ENCODE measurements at regions not wholly inside any gene's neighbourhood (a gene's known extent, or its start where the extent isn't known, plus 50 kb on each side); places are given as distances from the start of the nearest gene placed in this dataset.

GRCh38 chr2:43158259-43158880, 68.0 kb downstream of the ZFP36L2 start:
- intact Hi-C loops (cut with DNase I) = loop anchor here in 5 of 10 donors (2.0 to 10.0 kb wide), 3 partner anchors 56 to 60 kb away; no protein-coding TSS in a partner anchor
- H3K27me3 ChIP-seq = no peaks in the 10 kb centered on the region
- peak; percentile 21 to 70 (median 65) for ATAC-seq
- DNase-seq = peak; percentile 58 to 61
- no peaks in the 10 kb centered on the region for H3K36me3 ChIP-seq
- H3K4me1 ChIP-seq = peaks cover 10 to 52% (median 33%) of the 10 kb centered on the region in 9 donors
- 49 to 52% methylated on average over 11 of the region's 11 CpGs for WGBS, 2 donors
- peak overlapping the region; percentile 21 to 88 (median 80) for H3K27ac ChIP-seq
- no peaks in the 10 kb centered on the region for H3K9me3 ChIP-seq
- no peak overlapping the region for H3K4me3 ChIP-seq
- no peak for TF ChIP-seq CTCF (IDR thresholded peaks at IDR 0.05)

- ATAC-seq = no peak
- peaks cover 10 to 59% (median 38%) of the 10 kb centered on the region in 9 donors for H3K4me1 ChIP-seq
- 89 to 93% methylated on average over 14 of the region's 14 CpGs for WGBS, 2 donors
- no peaks in the 10 kb centered on the region for H3K27me3 ChIP-seq
- intact Hi-C loops (cut with DNase I) = loop anchor here in 5 of 10 donors (2.0 to 10.0 kb wide), 3 partner anchors 57 to 61 kb away; no protein-coding TSS in a partner anchor
- no peak for TF ChIP-seq CTCF (IDR thresholded peaks at IDR 0.05)
- no peak overlapping the region for H3K4me3 ChIP-seq
- no peaks in the 10 kb centered on the region for H3K36me3 ChIP-seq
- no peaks in the 10 kb centered on the region for H3K9me3 ChIP-seq
- H3K27ac ChIP-seq = peak overlapping the region in 9 of 10 donors; percentile 48 to 88 (median 81)
- DNase-seq = no peak
Measured at GRCh38 chr2:43157506-43158246, 68.7 kb downstream of the ZFP36L2 start.

GRCh38 chr2:43155851-43156411, 70.5 kb downstream of the ZFP36L2 start:
- DNase-seq = no peak
- Histone ChIP-seq H3K27ac (no peak overlapping the region), H3K9me3 (no peaks in the 10 kb centered on the region), H3K36me3 (no peaks in the 10 kb centered on the region), H3K27me3 (no peaks in the 10 kb centered on the region), H3K4me1 (peaks cover 10 to 58% (median 37%) of the 10 kb centered on the region in 9 donors), H3K4me3 (no peak overlapping the region)
- intact Hi-C loops (cut with DNase I) = loop anchor here in 4 of 10 donors (5.0 to 10.0 kb wide), 2 partner anchors 59 to 61 kb away; no protein-coding TSS in a partner anchor
- TF ChIP-seq CTCF (IDR thresholded peaks at IDR 0.05) = no peak
- no peak for ATAC-seq
- 93 to 94% methylated on average over 13 of the region's 13 CpGs for WGBS, 2 donors

GRCh38 chr2:43154685-43155084, 71.7 kb downstream of the ZFP36L2 start:
- no peak for DNase-seq
- peaks cover 10 to 47% (median 28%) of the 10 kb centered on the region in 9 donors for H3K4me1 ChIP-seq
- no peak overlapping the region for H3K27ac ChIP-seq
- no peaks in the 10 kb centered on the region for H3K27me3 ChIP-seq
- ATAC-seq = no peak
- H3K4me3 ChIP-seq = no peak overlapping the region
- H3K9me3 ChIP-seq = no peaks in the 10 kb centered on the region
- intact Hi-C loops (cut with DNase I) = loop anchor here in 4 of 10 donors (5.0 to 10.0 kb wide), 2 partner anchors 60 to 63 kb away; no protein-coding TSS in a partner anchor
- WGBS, 2 donors = 71 to 75% methylated on average over 5 of the region's 5 CpGs
- no peak for TF ChIP-seq CTCF (IDR thresholded peaks at IDR 0.05)
- no peaks in the 10 kb centered on the region for H3K36me3 ChIP-seq

Measured in heart right ventricle (tissue), 16 donors.